ENCODE measurements at regions not wholly inside any gene's neighbourhood (a gene's known extent, or its start where the extent isn't known, plus 50 kb on each side); places are given as distances from the start of the nearest gene placed in this dataset.

DNA sequence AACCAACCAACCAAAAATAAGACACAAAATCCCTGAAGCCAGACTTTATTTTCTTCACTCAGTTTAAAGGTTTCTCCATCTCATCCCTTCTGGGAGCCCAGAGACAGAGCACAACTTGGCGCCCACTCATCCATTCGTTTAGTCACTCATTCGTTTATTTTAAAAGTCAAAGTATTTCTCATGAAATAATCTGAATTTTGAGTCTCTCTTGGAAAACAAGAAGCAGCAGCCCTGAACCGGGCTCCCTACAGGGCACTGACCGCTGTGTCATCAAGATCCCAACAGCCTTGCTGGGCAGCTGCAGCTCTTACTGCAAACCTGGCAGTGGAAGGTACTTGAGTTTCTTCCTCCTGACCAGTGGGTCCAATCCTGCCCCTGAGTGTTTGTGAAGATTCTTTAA lies 171.6 kb downstream of the THBS2 start:
- Histone ChIP-seq H3K4me1 (no peaks in the 10 kb centered on the region), H3K36me3 (no peaks in the 10 kb centered on the region), H3K9me3 (peaks cover 0 to 4% (median 0%) of the 10 kb centered on the region in 12 donors), H3K27me3 (no peaks in the 10 kb centered on the region), H3K27ac (no peak overlapping the region), H3K4me3 (no peak overlapping the region)
- ATAC-seq: no peak
- intact Hi-C loops (cut with DNase I): no loop called here
- no peak for DNase-seq
- whole genome bisulfite sequencing, 4 donors: 86 to 89% (median 87%) methylated on average over 5 of the region's 5 CpGs
- TF ChIP-seq, protein P1, sequence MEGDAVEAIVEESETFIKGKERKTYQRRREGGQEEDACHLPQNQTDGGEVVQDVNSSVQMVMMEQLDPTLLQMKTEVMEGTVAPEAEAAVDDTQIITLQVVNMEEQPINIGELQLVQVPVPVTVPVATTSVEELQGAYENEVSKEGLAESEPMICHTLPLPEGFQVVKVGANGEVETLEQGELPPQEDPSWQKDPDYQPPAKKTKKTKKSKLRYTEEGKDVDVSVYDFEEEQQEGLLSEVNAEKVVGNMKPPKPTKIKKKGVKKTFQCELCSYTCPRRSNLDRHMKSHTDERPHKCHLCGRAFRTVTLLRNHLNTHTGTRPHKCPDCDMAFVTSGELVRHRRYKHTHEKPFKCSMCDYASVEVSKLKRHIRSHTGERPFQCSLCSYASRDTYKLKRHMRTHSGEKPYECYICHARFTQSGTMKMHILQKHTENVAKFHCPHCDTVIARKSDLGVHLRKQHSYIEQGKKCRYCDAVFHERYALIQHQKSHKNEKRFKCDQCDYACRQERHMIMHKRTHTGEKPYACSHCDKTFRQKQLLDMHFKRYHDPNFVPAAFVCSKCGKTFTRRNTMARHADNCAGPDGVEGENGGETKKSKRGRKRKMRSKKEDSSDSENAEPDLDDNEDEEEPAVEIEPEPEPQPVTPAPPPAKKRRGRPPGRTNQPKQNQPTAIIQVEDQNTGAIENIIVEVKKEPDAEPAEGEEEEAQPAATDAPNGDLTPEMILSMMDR (IDR thresholded peaks at IDR 0.05): no peak
- TF ChIP-seq POLR2A (IDR thresholded peaks at IDR 0.05): no peak

DNA sequence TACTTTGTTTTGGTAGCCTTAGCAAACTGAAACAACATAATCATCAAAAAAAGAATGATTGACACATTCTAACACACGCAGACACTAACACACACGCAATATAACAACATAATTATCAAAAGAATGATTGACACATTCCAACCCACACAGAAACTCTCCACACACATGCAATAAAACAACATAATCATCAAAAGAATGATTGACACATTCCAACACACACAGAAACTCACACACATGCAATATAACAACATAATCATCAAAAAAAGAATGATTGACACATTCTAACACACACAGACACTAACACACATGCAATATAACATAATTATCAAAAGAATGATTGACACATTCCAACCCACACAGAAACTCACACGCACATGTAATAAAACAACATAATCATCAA lies 172.4 kb downstream of the THBS2 start:
- Histone ChIP-seq H3K4me3 (no peak overlapping the region), H3K27me3 (no peaks in the 10 kb centered on the region), H3K27ac (no peak overlapping the region), H3K36me3 (no peaks in the 10 kb centered on the region), H3K9me3 (peaks cover 0 to 9% (median 0%) of the 10 kb centered on the region in 12 donors), H3K4me1 (no peaks in the 10 kb centered on the region)
- 79 to 88% (median 82%) methylated on average over 3 of the region's 3 CpGs for WGBS, 4 donors
- DNase-seq (no peak), ATAC-seq (no peak)
- TF ChIP-seq, protein P1 (IDR thresholded peaks at IDR 0.05): no peak
- TF ChIP-seq POLR2A (IDR thresholded peaks at IDR 0.05): no peak
- intact Hi-C loops (cut with DNase I): no loop called here

DNA sequence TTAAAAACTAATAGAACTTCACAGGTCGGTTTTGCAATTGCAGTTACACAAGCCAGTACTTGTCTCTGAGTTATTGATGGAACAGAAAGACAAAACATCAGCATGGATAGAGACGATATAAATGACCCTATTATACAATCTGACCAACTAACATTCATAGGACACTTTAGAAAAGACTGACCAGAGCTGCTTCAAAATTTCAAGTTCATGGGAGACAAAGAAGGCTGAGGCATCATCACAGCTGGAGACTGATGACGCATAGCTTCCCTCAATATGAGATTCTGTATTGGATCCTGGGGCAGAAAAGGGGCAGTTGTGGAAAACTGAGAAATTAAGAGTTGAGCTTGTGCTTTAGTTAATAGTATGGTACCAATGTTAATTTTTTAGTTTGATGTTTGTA lies 174.0 kb downstream of the THBS2 start:
- H3K9me3 ChIP-seq: peaks cover 0 to 9% (median 0%) of the 10 kb centered on the region in 12 donors
- TF ChIP-seq POLR2A (IDR thresholded peaks at IDR 0.05): no peak
- TF ChIP-seq, protein P1 (IDR thresholded peaks at IDR 0.05): no peak
- WGBS, 4 donors: 73 to 90% (median 78%) methylated on average over 3 of the region's 3 CpGs
- H3K4me3 ChIP-seq: no peak overlapping the region
- H3K27me3 ChIP-seq: no peaks in the 10 kb centered on the region
- intact Hi-C loops (cut with DNase I): loop anchor here in 2 of 10 donors (10.0 kb wide), 2 partner anchors 65 to 145 kb away; no protein-coding TSS in a partner anchor
- no peak for DNase-seq
- peaks cover 0 to 8% (median 0%) of the 10 kb centered on the region in 12 donors for H3K4me1 ChIP-seq
- H3K27ac ChIP-seq: no peak overlapping the region
- no peaks in the 10 kb centered on the region for H3K36me3 ChIP-seq
- ATAC-seq: no peak

DNA sequence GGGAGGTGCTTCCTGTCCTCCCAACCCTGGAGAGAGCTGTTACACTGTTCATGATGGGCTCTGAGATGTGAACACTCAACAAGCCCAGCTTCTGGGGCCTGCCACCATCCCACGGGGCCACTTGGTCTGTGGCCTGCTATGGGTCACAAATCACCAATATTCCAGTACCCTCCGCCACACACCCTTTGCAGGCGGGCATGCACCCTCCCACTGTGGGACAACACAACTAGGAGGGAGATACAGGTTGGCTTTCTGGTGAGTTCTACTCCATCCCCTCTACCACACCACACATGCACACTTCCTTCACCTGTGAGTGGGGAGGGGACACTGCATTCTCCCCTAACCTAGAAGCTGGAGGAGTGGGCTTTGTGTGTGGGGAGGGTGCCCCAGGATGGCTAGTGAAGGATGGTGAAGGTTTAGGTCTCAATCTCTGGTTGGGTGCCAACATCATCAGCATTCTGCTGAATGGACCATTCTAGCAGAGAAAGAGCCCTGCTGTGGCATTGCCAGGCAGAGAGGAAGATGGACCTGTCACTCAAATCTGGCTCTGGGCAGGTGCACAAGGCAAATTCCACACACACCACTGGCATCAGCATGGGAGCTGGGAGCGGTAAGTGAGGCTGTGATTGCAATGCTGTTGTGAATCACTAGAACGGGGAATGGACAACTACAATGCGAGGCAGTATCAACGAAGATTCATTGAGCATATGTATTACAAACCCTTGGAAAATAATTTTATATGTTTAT lies 175.1 kb downstream of the THBS2 start:
- H3K27me3 ChIP-seq: no peaks in the 10 kb centered on the region
- no peak overlapping the region for H3K4me3 ChIP-seq
- DNase-seq: no peak
- H3K36me3 ChIP-seq: no peaks in the 10 kb centered on the region
- TF ChIP-seq POLR2A (IDR thresholded peaks at IDR 0.05): no peak
- TF ChIP-seq, protein P1 (IDR thresholded peaks at IDR 0.05): no peak
- ATAC-seq: no peak
- 92 to 94% (median 93%) methylated on average over 7 of the region's 7 CpGs for WGBS, 4 donors
- intact Hi-C loops (cut with DNase I): loop anchor here in 2 of 10 donors (10.0 kb wide), 2 partner anchors 66 to 146 kb away; no protein-coding TSS in a partner anchor
- H3K27ac ChIP-seq: no peak overlapping the region
- peaks cover 0 to 13% (median 0%) of the 10 kb centered on the region in 12 donors for H3K4me1 ChIP-seq
- peaks cover 0 to 9% (median 0%) of the 10 kb centered on the region in 12 donors for H3K9me3 ChIP-seq

All from heart left ventricle (tissue), 16 donors.